ENCODE measurements at regions not wholly inside any gene's neighbourhood (a gene's known extent, or its start where the extent isn't known, plus 50 kb on each side); places are given as distances from the start of the nearest gene placed in this dataset.

GRCh38 chr18:42412896-42413295 is 457.9 kb downstream of the PIK3C3 start:
- no peak for DNase-seq

- no peak for DNase-seq
Observed at GRCh38 chr18:42413870-42414269, 458.8 kb downstream of the PIK3C3 start.

GRCh38 chr18:42414756-42415454 is 459.9 kb downstream of the PIK3C3 start:
- no peak for DNase-seq

- no peak for DNase-seq
Observed at GRCh38 chr18:42417189-42417588, 462.2 kb downstream of the PIK3C3 start.

GRCh38 chr18:42418121-42418520 is 463.1 kb downstream of the PIK3C3 start:
- DNase-seq: no peak

- DNase-seq: peak; percentile 18
Observed at GRCh38 chr18:42425025-42425424, 470.0 kb downstream of the PIK3C3 start.

- DNase-seq: no peak
Observed at GRCh38 chr18:42426496-42427015, 471.5 kb downstream of the PIK3C3 start.

GRCh38 chr18:42429196-42429595 is 474.2 kb downstream of the PIK3C3 start:
- no peak for DNase-seq

- DNase-seq: no peak
Observed at GRCh38 chr18:42436222-42436765, 481.3 kb downstream of the PIK3C3 start.

GRCh38 chr18:42437001-42437400 is 482.0 kb downstream of the PIK3C3 start:
- no peak for DNase-seq

GRCh38 chr18:42437646-42438045 is 482.6 kb downstream of the PIK3C3 start:
- DNase-seq: peak; percentile 11

- DNase-seq: no peak
Observed at GRCh38 chr18:42442656-42443055, 487.6 kb downstream of the PIK3C3 start.

- DNase-seq: no peak
Observed at GRCh38 chr18:42444349-42444748, 489.3 kb downstream of the PIK3C3 start.

GRCh38 chr18:42445359-42445758 is 490.3 kb downstream of the PIK3C3 start:
- no peak for DNase-seq

GRCh38 chr18:42446195-42446594 is 491.2 kb downstream of the PIK3C3 start:
- no peak for DNase-seq

GRCh38 chr18:42447688-42448087 is 492.7 kb downstream of the PIK3C3 start:
- DNase-seq: no peak

GRCh38 chr18:42458226-42458625 is 503.2 kb downstream of the PIK3C3 start:
- no peak for DNase-seq

GRCh38 chr18:42459873-42460272 is 504.8 kb downstream of the PIK3C3 start:
- no peak for DNase-seq

- no peak for DNase-seq
Observed at GRCh38 chr18:42471885-42472284, 516.9 kb downstream of the PIK3C3 start.

- DNase-seq: no peak
Observed at GRCh38 chr18:42473611-42474010, 518.6 kb downstream of the PIK3C3 start.

GRCh38 chr18:42474577-42474976 is 519.5 kb downstream of the PIK3C3 start:
- no peak for DNase-seq

GRCh38 chr18:42475157-42475556 is 520.1 kb downstream of the PIK3C3 start:
- no peak for DNase-seq

- no peak for DNase-seq
Observed at GRCh38 chr18:42477267-42477666, 522.2 kb downstream of the PIK3C3 start.

GRCh38 chr18:42480441-42480840 is 525.4 kb downstream of the PIK3C3 start:
- DNase-seq: peak; percentile 74

GRCh38 chr18:42484648-42485047 is 529.6 kb downstream of the PIK3C3 start:
- no peak for DNase-seq
